Epithelial cell of esophagus (primary cell): ENCODE measurements at regions not wholly inside any gene's neighbourhood (a gene's known extent, or its start where the extent isn't known, plus 50 kb on each side); places are given as distances from the start of the nearest gene placed in this dataset.

Source experiments
- DNase-seq: peaks from one replicate; pipeline ENCODE4 v3.0.0; 2010; ENCODE audit warnings: low read depth
- H3K4me3 ChIP-seq: 2 replicates; pipeline ENCODE4 v1.5.1; 2011; ENCODE audit warnings: mild to moderate bottlenecking, low read length, control low read depth
- CTCF ChIP-seq: IDR thresholded peaks from 2 replicates; pipeline ENCODE4 v1.5.1; 2011; ENCODE audit warnings: low read depth, mild to moderate bottlenecking, low read length, control low read depth, inconsistent platforms; ENCODE audit not compliant: insufficient read depth; ENCODE audit errors: missing control alignments

GRCh38 chr5:121246971-121247370 lies 604.7 kb upstream of the FTMT start:
- DNase-seq: no peak
- no peak for TF ChIP-seq CTCF
- H3K4me3 ChIP-seq: no peak overlapping the region

- DNase-seq: peak; percentile 84
- H3K4me3 ChIP-seq: no peak overlapping the region
- TF ChIP-seq CTCF: no peak
These were observed 599.7 kb upstream of the FTMT start for GRCh38 chr5:121251954-121252353.

GRCh38 chr5:121257621-121258020 lies 594.1 kb upstream of the FTMT start:
- TF ChIP-seq CTCF: no peak

GRCh38 chr5:121263456-121263855 lies 588.2 kb upstream of the FTMT start:
- TF ChIP-seq CTCF: no peak
- DNase-seq: no peak
- no peak overlapping the region for H3K4me3 ChIP-seq

More at GRCh38 chr5:121257621-121258020, 594.1 kb upstream of the FTMT start:
- no peak for DNase-seq
- no peak overlapping the region for H3K4me3 ChIP-seq

GRCh38 chr5:121264605-121265004 lies 587.1 kb upstream of the FTMT start:
- H3K4me3 ChIP-seq: no peak overlapping the region
- TF ChIP-seq CTCF: no peak
- DNase-seq: no peak

GRCh38 chr5:121271546-121271945 lies 580.1 kb upstream of the FTMT start:
- DNase-seq: no peak
- no peak for TF ChIP-seq CTCF
- H3K4me3 ChIP-seq: no peak overlapping the region

GRCh38 chr5:121273833-121274433 lies 577.7 kb upstream of the FTMT start:
- DNase-seq: peak; percentile 93
- no peak overlapping the region for H3K4me3 ChIP-seq
- TF ChIP-seq CTCF: no peak
